Fibroblast of skin of right biceps (primary cell): ENCODE measurements at regions not wholly inside any gene's neighbourhood (a gene's known extent, or its start where the extent isn't known, plus 50 kb on each side); places are given as distances from the start of the nearest gene placed in this dataset.

ENCODE experiments used
- DNase-seq: peaks from one replicate; pipeline ENCODE4 v3.0.0-alpha.2; 2013

- DNase-seq = no peak
Observed at GRCh38 chr17:53891726-53892125, 69.0 kb downstream of the KIF2B start.

- no peak for DNase-seq
Observed at GRCh38 chr17:53892222-53892621, 69.5 kb downstream of the KIF2B start.

GRCh38 chr17:53894591-53894990 is 71.9 kb downstream of the KIF2B start:
- no peak for DNase-seq

GRCh38 chr17:53896047-53896446 is 73.3 kb downstream of the KIF2B start:
- peak; percentile 3 for DNase-seq

GRCh38 chr17:53900951-53901350 is 78.2 kb downstream of the KIF2B start:
- DNase-seq = no peak

GRCh38 chr17:53907435-53907834 is 84.7 kb downstream of the KIF2B start:
- no peak for DNase-seq

GRCh38 chr17:53909802-53910201 is 87.1 kb downstream of the KIF2B start:
- no peak for DNase-seq

GRCh38 chr17:53912117-53912516 is 89.4 kb downstream of the KIF2B start:
- no peak for DNase-seq

- no peak for DNase-seq
Observed at GRCh38 chr17:53919356-53919755, 96.6 kb downstream of the KIF2B start.

GRCh38 chr17:53924530-53925455 is 102.1 kb downstream of the KIF2B start:
- no peak for DNase-seq

GRCh38 chr17:53932386-53932785 is 109.7 kb downstream of the KIF2B start:
- no peak for DNase-seq

GRCh38 chr17:53934931-53935330 is 112.2 kb downstream of the KIF2B start:
- no peak for DNase-seq

- no peak for DNase-seq
Observed at GRCh38 chr17:53941231-53941630, 118.5 kb downstream of the KIF2B start.

GRCh38 chr17:53942436-53942835 is 119.7 kb downstream of the KIF2B start:
- DNase-seq = no peak

- DNase-seq = no peak
Observed at GRCh38 chr17:53942898-53943297, 120.2 kb downstream of the KIF2B start.

GRCh38 chr17:53948323-53948722 is 125.6 kb downstream of the KIF2B start:
- no peak for DNase-seq

GRCh38 chr17:53949473-53950090 is 126.9 kb downstream of the KIF2B start:
- DNase-seq = no peak

- no peak for DNase-seq
Observed at GRCh38 chr17:53950207-53950857, 127.6 kb downstream of the KIF2B start.

- no peak for DNase-seq
Observed at GRCh38 chr17:53950858-53951250, 128.1 kb downstream of the KIF2B start.

GRCh38 chr17:53971361-53971760 is 148.6 kb downstream of the KIF2B start:
- no peak for DNase-seq

- DNase-seq = no peak
Observed at GRCh38 chr17:53979991-53980390, 157.3 kb downstream of the KIF2B start.

GRCh38 chr17:53996131-53996530 is 173.4 kb downstream of the KIF2B start:
- no peak for DNase-seq

GRCh38 chr17:53996890-53997289 is 174.2 kb downstream of the KIF2B start:
- no peak for DNase-seq

GRCh38 chr17:54007855-54008254 is 185.1 kb downstream of the KIF2B start:
- no peak for DNase-seq
